Panc1 (cell line): ENCODE measurements at regions not wholly inside any gene's neighbourhood (a gene's known extent, or its start where the extent isn't known, plus 50 kb on each side); places are given as distances from the start of the nearest gene placed in this dataset.
"Not testable (repeated sequence)": the region's sequence is repeated elsewhere in the genome, so short reads cannot be mapped to it uniquely, and the experiment has no call there.

Source experiments
- POLR2AphosphoS5 ChIP-seq: IDR thresholded peaks from 2 replicates; pipeline ENCODE4 v1.6.1; 2012; ENCODE audit warnings: mild to moderate bottlenecking, low read depth, low read length, moderate library complexity
- TCF7L2 ChIP-seq: IDR thresholded peaks from 2 replicates; pipeline ENCODE4 v1.6.1; 2011; ENCODE audit warnings: mild to moderate bottlenecking, low read depth, low read length, inconsistent platforms
- TF ChIP-seq, protein P1 (sequence below): fragments of 450-650 bp; IDR thresholded peaks from 2 replicates; pipeline ENCODE4 v1.5.1; 2017; ENCODE audit warnings: mild to moderate bottlenecking
- TF ChIP-seq, protein P2 (sequence below), 2 experiments: IDR thresholded peaks; 2 replicates each; pipeline ENCODE4 v1.6.1; 2011 to 2012; ENCODE audit warnings: low read depth in 2 of 2, control low read depth in 1 of 2, low read length in 1 of 2, mild to moderate bottlenecking in 1 of 2, moderate library complexity in 1 of 2; ENCODE audit not compliant: insufficient read depth in 1 of 2

DNA sequence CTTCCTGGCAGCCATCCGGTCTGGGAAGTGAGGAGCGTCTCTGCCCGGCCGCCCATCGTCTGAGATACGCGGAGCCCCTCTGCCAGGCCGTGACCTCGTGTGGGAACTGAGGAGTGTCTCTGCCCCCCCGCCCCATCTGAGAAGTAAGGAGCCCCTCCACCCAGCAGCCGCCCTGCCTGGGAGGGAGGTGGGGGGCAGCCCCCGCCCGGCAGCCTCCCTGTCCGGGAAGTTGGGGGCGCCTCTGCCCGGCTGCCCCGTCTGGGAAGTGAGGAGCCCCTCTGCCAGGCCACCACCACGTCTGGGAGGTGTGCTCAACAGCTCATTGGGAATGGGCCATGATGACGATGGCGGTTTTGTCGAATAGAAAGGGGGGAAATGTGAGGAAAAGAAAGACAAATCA, 130.4 kb downstream of the OR52B4 start:
- TF ChIP-seq, protein P1, sequence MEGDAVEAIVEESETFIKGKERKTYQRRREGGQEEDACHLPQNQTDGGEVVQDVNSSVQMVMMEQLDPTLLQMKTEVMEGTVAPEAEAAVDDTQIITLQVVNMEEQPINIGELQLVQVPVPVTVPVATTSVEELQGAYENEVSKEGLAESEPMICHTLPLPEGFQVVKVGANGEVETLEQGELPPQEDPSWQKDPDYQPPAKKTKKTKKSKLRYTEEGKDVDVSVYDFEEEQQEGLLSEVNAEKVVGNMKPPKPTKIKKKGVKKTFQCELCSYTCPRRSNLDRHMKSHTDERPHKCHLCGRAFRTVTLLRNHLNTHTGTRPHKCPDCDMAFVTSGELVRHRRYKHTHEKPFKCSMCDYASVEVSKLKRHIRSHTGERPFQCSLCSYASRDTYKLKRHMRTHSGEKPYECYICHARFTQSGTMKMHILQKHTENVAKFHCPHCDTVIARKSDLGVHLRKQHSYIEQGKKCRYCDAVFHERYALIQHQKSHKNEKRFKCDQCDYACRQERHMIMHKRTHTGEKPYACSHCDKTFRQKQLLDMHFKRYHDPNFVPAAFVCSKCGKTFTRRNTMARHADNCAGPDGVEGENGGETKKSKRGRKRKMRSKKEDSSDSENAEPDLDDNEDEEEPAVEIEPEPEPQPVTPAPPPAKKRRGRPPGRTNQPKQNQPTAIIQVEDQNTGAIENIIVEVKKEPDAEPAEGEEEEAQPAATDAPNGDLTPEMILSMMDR, result not testable (repeated sequence)
- not testable (repeated sequence) for TF ChIP-seq POLR2AphosphoS5, TCF7L2
- TF ChIP-seq, protein P2, sequence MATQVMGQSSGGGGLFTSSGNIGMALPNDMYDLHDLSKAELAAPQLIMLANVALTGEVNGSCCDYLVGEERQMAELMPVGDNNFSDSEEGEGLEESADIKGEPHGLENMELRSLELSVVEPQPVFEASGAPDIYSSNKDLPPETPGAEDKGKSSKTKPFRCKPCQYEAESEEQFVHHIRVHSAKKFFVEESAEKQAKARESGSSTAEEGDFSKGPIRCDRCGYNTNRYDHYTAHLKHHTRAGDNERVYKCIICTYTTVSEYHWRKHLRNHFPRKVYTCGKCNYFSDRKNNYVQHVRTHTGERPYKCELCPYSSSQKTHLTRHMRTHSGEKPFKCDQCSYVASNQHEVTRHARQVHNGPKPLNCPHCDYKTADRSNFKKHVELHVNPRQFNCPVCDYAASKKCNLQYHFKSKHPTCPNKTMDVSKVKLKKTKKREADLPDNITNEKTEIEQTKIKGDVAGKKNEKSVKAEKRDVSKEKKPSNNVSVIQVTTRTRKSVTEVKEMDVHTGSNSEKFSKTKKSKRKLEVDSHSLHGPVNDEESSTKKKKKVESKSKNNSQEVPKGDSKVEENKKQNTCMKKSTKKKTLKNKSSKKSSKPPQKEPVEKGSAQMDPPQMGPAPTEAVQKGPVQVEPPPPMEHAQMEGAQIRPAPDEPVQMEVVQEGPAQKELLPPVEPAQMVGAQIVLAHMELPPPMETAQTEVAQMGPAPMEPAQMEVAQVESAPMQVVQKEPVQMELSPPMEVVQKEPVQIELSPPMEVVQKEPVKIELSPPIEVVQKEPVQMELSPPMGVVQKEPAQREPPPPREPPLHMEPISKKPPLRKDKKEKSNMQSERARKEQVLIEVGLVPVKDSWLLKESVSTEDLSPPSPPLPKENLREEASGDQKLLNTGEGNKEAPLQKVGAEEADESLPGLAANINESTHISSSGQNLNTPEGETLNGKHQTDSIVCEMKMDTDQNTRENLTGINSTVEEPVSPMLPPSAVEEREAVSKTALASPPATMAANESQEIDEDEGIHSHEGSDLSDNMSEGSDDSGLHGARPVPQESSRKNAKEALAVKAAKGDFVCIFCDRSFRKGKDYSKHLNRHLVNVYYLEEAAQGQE (IDR thresholded peaks at IDR 0.05; ENCODE audit: insufficient read depth in 1 of 2, low read depth in 2 of 2, low read length in 1 of 2), result not testable (repeated sequence)
